ENCODE measurements at regions not wholly inside any gene's neighbourhood (a gene's known extent, or its start where the extent isn't known, plus 50 kb on each side); places are given as distances from the start of the nearest gene placed in this dataset.

DNA sequence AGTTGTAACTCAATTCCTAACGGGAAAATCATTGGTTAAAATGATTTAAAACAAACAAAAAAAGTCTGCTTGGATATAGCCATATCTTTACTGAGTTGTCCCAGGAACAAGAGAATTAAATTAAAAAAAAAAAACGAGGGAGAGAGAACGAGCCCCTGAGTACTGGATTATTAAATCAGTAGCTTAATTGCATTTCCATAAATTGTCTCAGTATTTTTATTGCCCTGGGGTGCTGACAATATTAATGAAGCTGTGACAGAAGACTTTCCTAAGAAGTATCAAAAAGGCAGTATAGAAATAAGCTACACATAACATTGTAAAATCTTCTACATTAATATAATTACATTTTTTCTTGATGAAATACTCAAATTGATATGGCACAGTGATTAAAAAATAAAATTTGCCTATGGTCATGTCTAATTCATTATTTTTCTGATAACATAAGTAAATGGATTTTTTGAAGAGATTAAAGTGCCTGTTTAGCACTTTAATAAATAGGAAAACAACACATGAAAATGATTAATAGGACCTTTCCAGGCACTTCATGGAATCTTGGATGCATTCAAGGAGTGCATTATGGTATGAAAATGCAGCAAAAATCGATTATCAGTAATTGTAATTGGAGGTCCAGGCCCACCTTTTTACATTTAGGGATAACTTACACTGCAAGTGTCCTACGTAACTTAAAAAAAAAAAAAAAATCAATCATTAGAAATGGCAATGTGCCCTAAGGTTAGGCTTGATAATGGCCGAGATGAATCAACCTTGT is 2233.4 kb downstream of the ARAP2 start:
- no peak for TF ChIP-seq CTCF (conservative IDR thresholded peaks at IDR 0.05; ENCODE audit: low read length)
- no peak for TF ChIP-seq EZH2phosphoT487 (IDR thresholded peaks at IDR 0.05; ENCODE audit: borderline replicate concordance, low read depth, low read length)
